ENCODE measurements at regions not wholly inside any gene's neighbourhood (a gene's known extent, or its start where the extent isn't known, plus 50 kb on each side); places are given as distances from the start of the nearest gene placed in this dataset.
A peak's percentile ranks its signal among the peaks of the same experiment; 100 is the strongest.
"Not testable (repeated sequence)": the region's sequence is repeated elsewhere in the genome, so short reads cannot be mapped to it uniquely, and the experiment has no call there.

DNA sequence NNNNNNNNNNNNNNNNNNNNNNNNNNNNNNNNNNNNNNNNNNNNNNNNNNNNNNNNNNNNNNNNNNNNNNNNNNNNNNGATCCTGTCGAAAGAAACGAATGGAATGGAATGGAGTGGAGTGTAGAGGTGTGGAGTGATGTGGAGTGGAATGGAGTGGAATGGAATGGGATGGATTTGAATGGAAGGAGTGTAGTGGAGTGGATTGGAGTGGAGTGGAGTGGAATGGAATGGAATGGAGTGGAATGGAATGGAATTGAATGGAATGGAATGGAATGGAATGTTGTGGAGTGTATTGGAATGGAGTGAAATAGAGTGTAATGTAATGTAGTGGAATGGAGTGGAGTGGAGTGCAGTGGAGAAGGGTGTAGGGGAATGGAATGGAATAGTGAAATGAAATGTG, 1275.4 kb upstream of the TPTE start:
- 33 to 43% methylated on average over 1 to 2 of the region's 2 CpGs for WGBS, 2 donors (ENCODE audit: low coverage in 1 of 2)
- ATAC-seq = peak; percentile 48
- peaks cover 0 to 25% (median 4%) of the 10 kb centered on the region in 3 donors for H3K9me3 ChIP-seq
- H3K27me3 ChIP-seq, H3K4me1 ChIP-seq, H3K27ac ChIP-seq, H3K4me3 ChIP-seq, H3K36me3 ChIP-seq: not testable (repeated sequence)

- not testable (repeated sequence) for H3K4me1 ChIP-seq, H3K27ac ChIP-seq, H3K27me3 ChIP-seq, H3K4me3 ChIP-seq, H3K36me3 ChIP-seq
- whole genome bisulfite sequencing, 2 donors (ENCODE audit: low coverage in 1 of 2) = 39 to 47% methylated on average over 3 of the region's 3 CpGs
- peak; percentile 72 for ATAC-seq
- H3K9me3 ChIP-seq = peaks cover 0 to 25% (median 4%) of the 10 kb centered on the region in 3 donors
Observed at GRCh38 chr21:9246481-9247289, 1274.7 kb upstream of the TPTE start.

DNA sequence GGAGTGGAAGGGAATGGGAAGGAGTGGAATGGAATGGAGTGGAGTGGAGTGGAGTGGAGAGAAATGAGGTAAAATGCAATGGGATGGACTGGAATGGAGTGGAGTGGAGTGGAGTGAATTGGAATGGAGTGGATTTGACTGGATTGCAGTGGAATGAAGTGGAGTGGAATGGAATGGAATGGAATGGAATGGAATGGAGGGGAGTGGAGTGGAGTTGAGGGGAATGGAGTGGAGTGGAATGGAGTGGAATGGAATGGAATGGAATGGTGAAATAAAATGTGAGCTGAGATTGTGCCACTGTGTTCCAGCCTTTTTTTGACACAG, 1274.1 kb upstream of the TPTE start:
- ATAC-seq, H3K27ac ChIP-seq, H3K27me3 ChIP-seq, H3K4me3 ChIP-seq, H3K36me3 ChIP-seq, H3K4me1 ChIP-seq: not testable (repeated sequence)
- H3K9me3 ChIP-seq = peaks cover 0 to 25% (median 4%) of the 10 kb centered on the region in 3 donors

DNA sequence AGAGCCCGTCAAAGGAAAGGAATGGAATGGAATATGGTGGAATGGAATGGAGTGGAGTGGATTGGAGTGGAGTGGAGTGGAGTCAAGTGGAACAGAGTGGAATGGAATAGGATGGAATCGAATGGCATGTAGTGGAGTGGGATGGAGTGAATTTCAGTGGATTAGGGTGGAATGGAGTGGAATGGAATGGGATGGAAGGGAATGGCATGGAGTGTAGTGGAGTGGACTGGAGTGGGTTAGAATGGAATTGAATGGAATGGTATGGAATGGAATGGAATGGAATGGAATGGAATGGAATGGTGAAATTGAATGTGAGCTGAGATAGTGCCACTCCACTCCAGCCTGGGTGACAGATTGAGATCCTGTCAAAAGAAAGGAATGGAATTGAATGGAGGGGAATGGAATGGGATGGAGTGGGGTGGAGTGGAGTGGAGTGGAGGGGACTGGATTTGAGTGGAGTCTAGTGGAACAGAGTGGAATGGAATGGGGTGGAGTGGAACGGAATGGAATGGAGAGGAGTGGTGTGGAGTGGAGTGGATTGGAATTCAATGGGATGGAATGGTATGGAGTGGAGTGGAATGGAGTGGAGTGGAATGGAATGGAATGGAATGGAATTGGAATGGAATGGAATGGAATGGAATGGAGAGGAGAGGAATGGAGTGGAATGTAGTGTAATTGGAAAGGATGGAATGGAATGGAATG, 1273.6 kb upstream of the TPTE start:
- H3K27ac ChIP-seq, H3K36me3 ChIP-seq, H3K27me3 ChIP-seq, H3K4me3 ChIP-seq, H3K4me1 ChIP-seq: not testable (repeated sequence)
- WGBS, 2 donors (ENCODE audit: low coverage in 1 of 2) = 43 to 60% methylated on average over 3 of the region's 3 CpGs
- peak; percentile 52 for ATAC-seq
- H3K9me3 ChIP-seq = peaks cover 0 to 25% (median 4%) of the 10 kb centered on the region in 3 donors

Measured in gastroesophageal sphincter (tissue), 4 donors.